Ovary (tissue), 7 donors: ENCODE measurements at regions not wholly inside any gene's neighbourhood (a gene's known extent, or its start where the extent isn't known, plus 50 kb on each side); places are given as distances from the start of the nearest gene placed in this dataset.

Source experiments
- DNase-seq, 5 donors: peaks; one replicate each; pipeline ENCODE4 v3.0.0-alpha.2; 2019 to 2020
- H3K27ac ChIP-seq, 2 donors: fragments of 200-600 bp; one replicate each; pipeline versions ENCODE4 v1.5.1 to v1.8.0; 2019 to 2022
- H3K27me3 ChIP-seq: fragments of 200-600 bp; one replicate; pipeline ENCODE4 v1.8.0; 2022
- H3K36me3 ChIP-seq: fragments of 200-600 bp; sonication (generic); one replicate; pipeline ENCODE4 v1.5.1; 2019
- H3K4me1 ChIP-seq: one replicate; pipeline ENCODE4 v1.8.1; 2013; ENCODE audit warnings: mild to moderate bottlenecking, moderate library complexity; ENCODE audit not compliant: insufficient read depth
- H3K4me3 ChIP-seq: fragments of 200-600 bp; sonication (generic); one replicate; pipeline ENCODE4 v1.5.1; 2017
- H3K9me3 ChIP-seq, 2 donors: fragments of 200-600 bp in 1 of 2; sonication (generic) in 1 of 2; one replicate each; pipeline versions ENCODE4 v1.5.1 to v1.8.1; 2013 to 2019; ENCODE audit warnings: mild to moderate bottlenecking in 1 of 2, moderate library complexity in 1 of 2
- CTCF ChIP-seq, 3 donors: fragments of 450-650 bp in 2 of 3; fragments of 200-600 bp in 1 of 3; IDR thresholded peaks; one replicate each; pipeline versions ENCODE4 v1.5.1 to v1.8.0; 2016 to 2022; ENCODE audit warnings: antibody characterized with exemption in 3 of 3, mild to moderate bottlenecking in 1 of 3
- EP300 ChIP-seq: sonication (generic); formaldehyde crosslinking; IDR thresholded peaks from one replicate; pipeline ENCODE4 v1.6.1; 2017; ENCODE audit warnings: antibody characterized with exemption
- POLR2A ChIP-seq: fragments of 450-650 bp; IDR thresholded peaks from one replicate; pipeline ENCODE4 v1.6.1; 2017; ENCODE audit warnings: antibody characterized with exemption, mild to moderate bottlenecking, moderate library complexity
- WGBS, 3 donors: extraction: QIAGEN DNeasy Blood & Tissue Kit in 1 of 3; methylation state at CpG; one replicate each; pipeline versions ENCODE4 v1.1.5 to v1.1.7; 2013 to 2017; 5-methylcytosine and 5-hydroxymethylcytosine counted together
- intact Hi-C, 4 donors: fragments of 100-400 bp; cut with DNase I; formaldehyde crosslinking; loops; one replicate each; pipeline versions ENCODE4 v1.11.0 to v1.15.1; 2022 to 2023
- donor health status: DM: no; HTN: no; CAD: no; lungs with moderate emphysema.
- donor health status: DM: no; HTN: no; CAD: no.
- donor health status: Bipolar disorder and iron deficiency.
- donor health status: DM: no; HTN: no; CAD: no.
- donor health status: DM: yes; HTN: yes; CAD: no.

DNA sequence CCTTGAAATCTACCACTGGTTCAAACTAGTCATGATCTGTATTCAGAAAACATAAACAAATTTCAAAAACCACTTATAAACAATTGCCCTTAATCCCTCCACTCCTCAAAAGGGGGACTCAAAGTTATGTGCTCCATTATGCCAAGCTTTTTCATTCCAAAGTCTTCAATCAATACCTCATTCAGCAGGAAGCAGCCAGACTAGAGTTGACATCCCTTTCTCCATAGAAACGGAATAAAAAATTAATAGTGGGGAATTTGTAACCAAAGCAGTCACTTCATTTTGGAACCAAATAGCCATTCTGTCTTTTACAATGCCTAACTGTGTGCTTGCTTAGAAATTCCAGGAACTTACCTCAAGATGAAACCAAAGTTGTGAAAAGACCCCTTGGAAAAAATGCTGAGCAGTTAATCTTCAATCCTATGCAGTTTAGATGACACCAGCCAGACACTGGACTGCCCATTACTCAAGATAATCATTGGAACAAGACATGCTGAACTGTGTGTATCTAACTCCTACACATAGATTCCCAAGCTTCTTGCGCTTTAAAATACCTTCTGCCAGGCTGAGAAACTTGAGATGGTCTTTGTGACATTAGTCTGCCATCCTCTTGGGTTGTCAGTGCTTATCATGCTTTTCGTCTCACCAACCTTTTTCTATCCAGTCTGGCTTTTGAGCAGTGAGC, 406.2 kb downstream of the PLOD2 start:
- Histone ChIP-seq H3K9me3 (no peaks in the 10 kb centered on the region), H3K27me3 (no peaks in the 10 kb centered on the region), H3K4me3 (no peak overlapping the region), H3K36me3 (no peaks in the 10 kb centered on the region), H3K27ac (no peak overlapping the region), H3K4me1 (no peaks in the 10 kb centered on the region)
- no peak for DNase-seq
- intact Hi-C loops = no loop called here
- WGBS, 3 donors = 89 to 96% (median 93%) methylated on average over 3 of the region's 3 CpGs
- TF ChIP-seq CTCF (IDR thresholded peaks at IDR 0.05) = no peak
- TF ChIP-seq POLR2A = no peak

- no peak for TF ChIP-seq CTCF (IDR thresholded peaks at IDR 0.05)
- no peak for TF ChIP-seq POLR2A
- no peak for TF ChIP-seq EP300
- WGBS, 3 donors = 85 to 95% (median 91%) methylated on average over 1 of the region's 1 CpG
- intact Hi-C loops = no loop called here
These were observed 400.9 kb downstream of the PLOD2 start for GRCh38 chr3:145760036-145760435.

GRCh38 chr3:145767909-145768308, 393.1 kb downstream of the PLOD2 start:
- intact Hi-C loops = no loop called here
- no peak for TF ChIP-seq POLR2A
- TF ChIP-seq EP300 = no peak
- no peak for TF ChIP-seq CTCF (IDR thresholded peaks at IDR 0.05)
- no peaks in the 10 kb centered on the region for H3K9me3 ChIP-seq

More at GRCh38 chr3:145760036-145760435, 400.9 kb downstream of the PLOD2 start:
- Histone ChIP-seq H3K27me3 (no peaks in the 10 kb centered on the region), H3K9me3 (no peaks in the 10 kb centered on the region), H3K4me1 (no peaks in the 10 kb centered on the region), H3K27ac (no peak overlapping the region), H3K4me3 (no peak overlapping the region), H3K36me3 (no peaks in the 10 kb centered on the region)
- no peak for DNase-seq

DNA sequence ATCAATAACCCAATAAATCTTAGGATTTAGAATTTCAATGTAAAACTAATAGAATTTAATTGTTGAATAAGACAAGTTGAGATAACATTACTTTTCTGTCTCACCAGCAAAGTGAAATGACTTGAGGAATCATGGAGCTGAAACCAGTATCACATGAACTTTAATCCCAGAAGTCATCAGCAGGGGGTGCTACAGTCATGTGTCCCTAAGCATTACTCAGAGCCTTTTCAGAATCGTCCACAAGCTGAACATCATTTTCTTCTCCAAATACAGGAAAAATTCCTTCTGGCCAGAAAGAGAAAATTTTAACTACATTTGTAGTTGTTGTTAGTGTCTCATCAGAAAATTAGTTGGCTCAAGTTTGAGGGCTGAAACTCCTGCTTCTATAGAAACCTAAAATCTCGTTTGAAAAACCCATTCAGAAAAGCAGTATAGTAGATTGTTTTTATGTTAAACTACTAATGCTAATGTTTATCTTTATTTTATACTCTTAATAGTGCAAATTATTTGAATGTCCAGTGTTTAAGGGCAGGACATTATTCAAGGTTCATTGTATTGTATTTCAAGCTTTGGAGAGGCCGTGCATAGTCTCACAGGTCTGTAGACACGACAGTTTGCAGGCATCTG, 384.1 kb downstream of the PLOD2 start:
- intact Hi-C loops = no loop called here
- H3K27me3 ChIP-seq = no peaks in the 10 kb centered on the region
- DNase-seq = peak in 2 of 5 donors; percentile 16 to 30
- no peak overlapping the region for H3K4me3 ChIP-seq
- TF ChIP-seq EP300 = no peak
- no peak for TF ChIP-seq POLR2A
- no peak overlapping the region for H3K27ac ChIP-seq
- 59 to 67% (median 60%) methylated on average over 4 of the region's 4 CpGs for WGBS, 3 donors
- H3K4me1 ChIP-seq = no peaks in the 10 kb centered on the region
- H3K9me3 ChIP-seq = no peaks in the 10 kb centered on the region
- no peaks in the 10 kb centered on the region for H3K36me3 ChIP-seq

More at GRCh38 chr3:145767909-145768308, 393.1 kb downstream of the PLOD2 start:
- Histone ChIP-seq H3K27me3 (no peaks in the 10 kb centered on the region), H3K4me1 (no peaks in the 10 kb centered on the region), H3K27ac (no peak overlapping the region), H3K4me3 (no peak overlapping the region), H3K36me3 (no peaks in the 10 kb centered on the region)
- WGBS, 3 donors = 0 to 87% (median 48%) methylated on average over 1 of the region's 1 CpG
- no peak for DNase-seq

GRCh38 chr3:145780301-145780700, 380.7 kb downstream of the PLOD2 start:
- intact Hi-C loops = no loop called here
- TF ChIP-seq POLR2A (no peak), EP300 (no peak), CTCF (IDR thresholded peaks at IDR 0.05) (no peak)
- Histone ChIP-seq H3K27me3 (no peaks in the 10 kb centered on the region), H3K4me3 (no peak overlapping the region), H3K4me1 (no peaks in the 10 kb centered on the region), H3K36me3 (no peaks in the 10 kb centered on the region), H3K9me3 (no peaks in the 10 kb centered on the region), H3K27ac (no peak overlapping the region)
- DNase-seq = no peak
- WGBS, 3 donors = 53 to 68% (median 55%) methylated on average over 4 of the region's 4 CpGs
